NCI-H1105 treated with DMSO at 0.1 percent for 48 hours (cell line): ENCODE measurements at regions not wholly inside any gene's neighbourhood (a gene's known extent, or its start where the extent isn't known, plus 50 kb on each side); places are given as distances from the start of the nearest gene placed in this dataset.

Experiments used
- DNase-seq: peaks from one replicate; lab custom pipeline; 2025; lab: John Stamatoyannopoulos, UW

DNA sequence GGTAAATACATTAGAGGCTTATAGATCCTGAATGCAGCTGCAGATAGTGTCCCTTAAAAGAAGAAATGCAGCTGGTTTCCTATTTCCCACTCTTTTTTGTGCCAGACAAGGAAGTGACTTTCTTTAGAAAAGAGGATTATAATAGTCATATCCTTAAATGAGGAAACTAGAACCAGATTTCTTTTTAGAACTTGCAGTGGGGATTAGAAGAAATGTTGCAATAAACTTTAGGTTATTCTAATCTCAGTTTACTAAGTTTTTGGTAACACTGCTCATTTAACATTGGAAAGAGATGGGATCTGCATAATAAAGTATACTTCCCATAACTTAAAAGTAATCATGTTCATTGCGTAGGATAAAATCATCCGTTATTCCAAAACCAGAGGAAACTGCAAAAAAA lies 101.9 kb downstream of the SLIT2 start:
- DNase-seq = no peak

DNA sequence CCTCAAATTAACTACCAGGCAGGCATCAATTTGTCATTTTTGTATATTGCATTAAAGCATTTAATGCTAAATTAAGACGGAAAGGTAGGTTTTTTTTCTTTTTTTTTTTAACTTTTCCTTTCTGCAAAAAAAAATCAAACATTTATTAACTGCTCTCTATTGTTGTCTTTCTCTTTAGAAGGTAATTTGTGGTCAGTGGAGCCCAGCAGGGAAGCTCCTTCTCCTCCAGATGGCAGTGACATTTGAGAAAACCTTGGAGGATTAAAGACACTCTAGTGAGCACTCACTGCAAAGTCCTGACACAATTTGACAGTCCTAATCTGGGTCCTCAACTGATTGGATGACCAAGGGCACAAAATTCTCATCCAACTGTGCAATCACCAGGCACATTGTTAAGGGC lies 102.4 kb downstream of the SLIT2 start:
- DNase-seq = peak; percentile 31

DNA sequence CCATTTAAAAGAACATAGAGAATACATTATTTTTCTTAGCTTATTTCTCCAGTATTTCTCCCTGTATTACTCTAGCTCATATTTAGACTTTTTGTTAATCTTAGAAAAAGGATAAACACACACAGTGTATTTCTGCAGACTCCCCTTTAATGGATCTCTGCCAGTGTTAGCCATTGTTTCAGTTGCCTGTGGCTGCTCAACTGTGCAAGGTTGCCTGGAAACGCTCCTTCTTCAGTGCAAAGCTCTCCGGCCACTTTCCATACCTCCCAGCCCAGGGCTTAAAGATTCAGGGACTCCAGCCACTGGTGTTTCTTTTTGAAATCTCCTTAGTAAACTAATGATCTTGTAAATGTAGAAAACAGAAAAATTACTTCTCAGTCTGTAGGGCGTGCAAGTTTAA lies 104.9 kb downstream of the SLIT2 start:
- peak; percentile 87 for DNase-seq

DNA sequence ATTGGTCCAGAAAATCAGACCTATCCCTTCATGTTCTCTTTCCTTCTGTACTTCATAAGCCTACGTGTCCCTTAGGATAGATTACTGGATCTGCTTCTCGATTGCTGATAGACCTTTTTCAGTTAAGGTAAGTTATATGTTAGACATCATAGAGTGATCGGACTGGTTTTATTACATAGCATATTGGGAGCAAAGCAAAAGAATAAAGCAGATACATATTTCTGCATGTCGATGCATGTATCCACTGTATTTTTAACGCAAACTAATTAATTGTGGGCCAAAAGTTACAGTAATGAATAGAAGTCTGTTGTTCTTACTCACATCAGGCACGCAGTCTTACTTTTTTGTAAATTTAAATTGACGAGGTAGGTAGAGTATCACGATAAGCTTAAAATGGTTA lies 106.4 kb downstream of the SLIT2 start:
- DNase-seq = no peak

DNA sequence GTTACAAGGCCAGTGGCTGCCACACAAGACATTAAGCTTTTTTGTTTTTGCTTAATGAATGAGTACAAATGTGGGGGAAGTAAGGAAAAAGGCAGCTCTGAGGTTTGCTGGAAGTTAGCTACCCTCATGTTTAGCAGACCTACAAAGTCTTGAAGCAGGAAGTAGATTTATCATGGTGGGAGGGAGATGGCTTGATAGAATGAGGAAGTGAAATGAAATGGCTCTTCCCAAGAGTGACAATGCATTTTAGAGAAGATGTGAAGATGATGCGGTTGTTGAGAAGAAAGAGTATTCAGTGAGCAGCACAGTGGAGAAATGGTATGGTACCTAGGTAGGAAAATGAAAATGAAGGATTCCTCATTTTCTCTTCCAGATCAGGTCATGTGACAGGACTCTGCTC lies 108.0 kb downstream of the SLIT2 start:
- no peak for DNase-seq

DNA sequence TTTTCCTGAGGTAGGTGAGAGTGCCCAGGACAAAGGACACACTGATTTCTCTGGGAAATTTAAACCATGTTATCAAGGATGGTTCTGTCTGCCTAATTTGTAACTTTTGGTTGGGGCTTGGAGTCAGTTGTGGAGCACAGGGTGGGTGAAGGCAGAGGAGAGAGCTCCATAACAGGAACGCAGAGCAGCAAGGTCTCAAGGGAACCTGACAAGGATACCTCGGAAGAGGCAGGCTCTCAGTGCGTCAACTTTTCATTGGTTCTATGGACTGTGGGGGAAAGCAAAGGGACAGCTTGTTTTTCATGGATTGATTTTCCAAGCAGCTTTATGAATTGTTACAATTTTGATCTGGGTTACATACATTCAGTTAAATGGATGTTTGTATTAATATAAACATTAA lies 110.4 kb downstream of the SLIT2 start:
- peak; percentile 10 for DNase-seq

DNA sequence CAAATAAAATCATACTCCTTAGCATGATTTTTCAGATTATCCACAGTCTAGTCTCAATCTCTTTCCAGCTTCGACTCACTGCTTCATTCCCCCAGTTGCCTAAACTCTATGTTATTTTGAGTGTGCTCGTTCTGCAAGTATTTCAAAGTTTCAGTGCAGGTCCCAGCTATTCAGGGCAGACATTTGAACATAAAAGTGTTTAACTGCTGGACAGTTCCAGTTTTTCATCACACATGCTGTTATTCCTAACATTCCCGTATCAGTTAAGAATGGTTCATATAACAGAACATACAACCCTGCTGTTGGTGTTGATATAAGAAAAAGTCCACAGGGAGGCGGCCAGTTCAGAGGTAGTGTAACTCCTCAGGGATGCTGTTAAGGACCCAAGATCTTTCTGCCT lies 113.3 kb downstream of the SLIT2 start:
- DNase-seq = no peak

DNA sequence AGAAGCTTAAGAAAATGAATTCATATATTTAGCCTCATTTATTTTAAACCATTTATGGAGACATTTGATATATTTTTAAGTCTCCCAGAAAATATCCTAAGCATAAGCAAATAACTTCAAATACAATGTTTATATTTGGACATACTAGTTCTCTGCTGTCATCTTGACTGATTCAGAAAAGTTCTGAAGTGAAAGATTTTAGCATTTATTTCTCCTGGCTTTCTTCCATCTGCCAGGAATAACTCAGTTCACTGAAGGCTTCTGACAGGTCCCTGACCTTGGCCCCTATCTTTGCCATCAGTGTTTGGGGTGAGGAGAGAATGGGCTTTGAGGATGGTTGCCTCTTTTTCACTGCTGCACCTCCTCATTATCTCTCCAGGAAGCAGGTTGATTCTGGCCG lies 115.7 kb downstream of the SLIT2 start:
- DNase-seq = no peak

DNA sequence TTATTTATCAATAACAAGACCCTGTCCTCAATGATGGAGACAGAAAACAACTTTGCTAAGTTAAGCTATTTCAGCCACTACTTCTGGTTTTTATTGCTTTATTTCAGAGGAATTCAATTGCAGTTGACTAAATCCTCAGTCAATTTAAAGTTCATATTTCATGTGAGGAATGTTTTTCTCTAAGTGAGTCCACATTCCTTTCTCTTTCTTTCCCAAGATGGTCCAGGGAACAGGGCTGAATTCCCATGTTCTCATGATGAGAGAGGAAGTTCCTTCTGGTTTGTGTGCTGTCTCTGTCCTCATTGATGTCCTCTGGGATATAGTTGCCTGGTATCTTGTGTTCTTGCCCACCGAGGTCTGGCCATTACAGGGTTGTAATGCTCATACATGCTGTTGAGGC lies 117.2 kb downstream of the SLIT2 start:
- no peak for DNase-seq

DNA sequence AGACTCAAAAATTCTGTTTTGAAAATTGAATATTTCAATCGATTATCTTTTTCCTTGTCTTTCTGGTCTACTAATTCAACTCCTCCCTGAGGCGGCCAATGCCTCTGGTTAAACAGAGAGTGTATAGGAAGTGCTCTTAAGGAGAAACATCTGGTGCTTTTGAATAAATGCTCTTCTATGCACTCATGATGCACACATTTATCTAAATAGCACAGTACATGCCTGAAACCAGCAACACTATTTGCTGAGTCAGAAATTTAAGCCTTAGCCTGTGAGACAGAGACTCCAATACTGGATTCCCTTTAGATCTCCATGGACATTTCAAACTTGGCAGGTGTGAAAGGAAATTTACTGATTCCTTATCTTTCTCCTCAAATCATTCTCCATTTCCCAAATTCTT lies 118.6 kb downstream of the SLIT2 start:
- DNase-seq = no peak

DNA sequence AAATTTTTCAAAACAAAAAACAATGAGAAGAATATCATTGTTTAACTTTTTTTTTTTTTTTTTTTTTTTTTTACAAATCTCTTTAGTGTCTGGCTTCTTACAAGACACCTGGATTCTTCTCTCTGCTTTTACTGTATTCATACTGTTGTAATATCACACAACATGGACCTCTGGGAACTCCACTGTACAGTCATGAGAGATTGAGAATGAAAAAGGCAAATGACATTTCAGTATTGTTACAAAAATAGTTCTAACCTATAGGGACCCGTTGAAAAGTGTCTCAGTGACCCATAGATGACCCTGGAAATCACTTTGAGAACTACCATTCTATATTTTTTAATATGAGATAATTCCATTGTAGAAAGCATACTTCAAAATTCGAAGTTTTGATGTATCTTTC lies 124.4 kb downstream of the SLIT2 start:
- no peak for DNase-seq

DNA sequence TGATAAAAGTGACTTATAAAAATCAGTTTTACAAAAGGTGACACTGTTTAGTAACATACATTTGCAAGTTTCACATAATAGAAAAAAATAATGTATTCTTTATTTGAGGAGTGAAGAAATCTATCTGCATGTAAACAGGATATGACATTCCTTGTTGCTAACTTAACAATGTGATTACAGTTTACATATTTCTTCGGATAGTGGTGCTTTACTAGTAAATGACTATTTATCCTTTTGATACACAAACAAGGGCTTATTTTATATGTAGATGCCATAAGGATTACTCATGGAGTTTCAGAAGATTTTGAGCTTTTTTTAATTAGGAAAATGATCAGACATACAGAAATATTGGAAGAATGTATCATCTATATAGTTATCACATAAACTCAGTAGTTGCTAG lies 126.5 kb downstream of the SLIT2 start:
- DNase-seq = no peak

DNA sequence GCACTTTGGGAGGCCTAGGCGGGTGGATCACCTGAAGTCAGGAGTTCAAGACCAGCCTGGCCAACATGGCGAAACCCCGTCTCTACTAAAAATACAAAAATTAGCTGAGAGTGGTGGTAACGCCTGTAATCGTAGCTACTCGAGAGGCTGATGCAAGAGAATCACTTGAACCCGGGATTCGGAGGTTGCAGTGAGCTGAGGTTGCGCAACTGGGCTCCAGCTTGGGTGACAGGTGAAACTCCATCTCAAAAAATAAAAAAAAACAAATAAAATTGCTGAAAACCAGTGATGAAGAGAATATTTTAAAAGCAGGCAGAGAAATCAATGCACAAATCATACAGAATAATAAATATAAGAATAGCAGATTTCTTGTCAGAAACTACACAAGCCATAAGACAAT lies 129.3 kb downstream of the SLIT2 start:
- DNase-seq = no peak

DNA sequence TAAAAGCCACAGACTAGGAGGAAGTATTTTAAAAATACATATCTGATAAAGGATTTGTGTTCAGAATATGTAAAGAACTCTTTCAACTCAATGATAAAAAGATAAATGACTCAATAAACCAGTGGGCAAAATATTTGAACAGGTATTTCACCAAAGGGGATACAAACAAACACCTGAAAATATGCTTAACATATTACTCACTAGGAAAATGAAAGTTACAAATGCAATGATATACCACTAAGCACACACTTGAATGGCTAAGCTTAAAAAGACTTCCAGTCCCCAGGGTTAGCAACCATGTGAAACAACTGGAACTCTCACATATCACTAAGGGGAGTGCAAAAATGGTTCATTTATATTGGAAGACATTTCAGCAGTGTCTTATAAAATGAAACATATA lies 131.6 kb downstream of the SLIT2 start:
- DNase-seq = no peak

DNA sequence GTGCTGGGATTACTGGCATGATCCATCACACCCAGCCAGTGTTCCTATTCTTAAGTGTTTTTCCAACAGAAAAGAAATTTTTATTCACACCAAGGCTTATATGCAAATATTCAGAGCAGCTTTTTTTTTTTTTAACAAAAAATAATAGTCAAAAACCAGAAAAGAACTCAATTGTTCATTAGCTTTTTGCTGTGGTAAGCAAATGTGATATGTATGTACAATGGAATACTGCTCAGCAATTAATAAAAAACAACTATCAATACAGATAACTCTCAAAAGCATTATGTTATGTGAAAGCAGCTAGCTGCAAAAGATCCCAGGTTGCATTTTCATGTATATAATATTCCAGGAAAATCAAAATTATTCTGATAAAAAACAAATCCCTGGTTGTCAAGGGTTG lies 132.3 kb downstream of the SLIT2 start:
- no peak for DNase-seq

DNA sequence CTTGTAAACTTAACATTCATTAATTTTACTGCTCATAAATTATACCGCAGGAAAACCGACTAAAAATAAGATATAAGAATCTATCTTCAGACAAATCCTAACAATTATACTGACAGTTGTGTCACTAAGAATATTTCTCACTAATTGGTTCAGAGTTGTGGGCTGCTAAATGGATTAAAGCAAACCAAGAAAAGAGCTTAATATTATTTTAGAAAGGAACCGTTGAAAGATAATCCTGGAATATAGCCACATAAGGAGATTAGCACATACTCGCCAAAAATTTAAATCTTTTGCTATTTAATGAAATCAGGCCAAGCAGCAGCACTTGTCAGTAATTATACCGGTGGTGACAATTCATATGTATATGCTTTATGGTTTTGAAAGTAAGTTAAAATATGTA lies 132.8 kb downstream of the SLIT2 start:
- no peak for DNase-seq

DNA sequence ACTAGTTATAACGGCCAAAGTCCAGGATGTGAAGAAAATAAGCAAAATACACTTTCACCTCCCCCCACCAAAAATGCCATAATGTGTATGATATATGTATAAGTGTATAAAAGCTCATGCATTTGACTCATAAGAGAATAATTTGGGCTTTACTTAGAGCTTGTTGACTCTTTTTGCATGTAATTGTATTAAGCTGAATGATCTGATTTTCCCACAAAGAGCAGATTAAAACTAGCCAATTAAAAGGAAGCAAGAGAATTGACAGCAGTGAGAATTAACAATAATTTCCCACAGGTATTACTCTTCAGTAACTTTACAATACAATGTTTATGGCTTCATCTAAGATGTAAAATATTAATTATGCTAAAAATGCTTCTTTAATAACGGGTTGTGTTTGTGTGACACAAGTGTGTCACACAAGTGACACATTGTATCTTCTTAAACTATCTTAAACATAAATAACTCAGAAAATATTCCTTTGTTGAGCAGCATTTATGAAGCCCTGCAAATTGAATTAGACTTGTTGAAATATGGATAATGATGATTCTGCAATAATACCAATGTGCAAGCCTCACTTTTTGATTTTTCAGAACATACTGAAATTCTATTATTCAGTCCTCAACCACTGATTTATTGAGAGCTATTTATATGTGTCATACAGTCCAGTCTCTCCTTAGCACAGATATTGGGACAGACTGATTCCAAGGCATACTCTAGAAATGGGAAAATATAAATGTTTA lies 134.5 kb downstream of the SLIT2 start:
- DNase-seq = no peak

DNA sequence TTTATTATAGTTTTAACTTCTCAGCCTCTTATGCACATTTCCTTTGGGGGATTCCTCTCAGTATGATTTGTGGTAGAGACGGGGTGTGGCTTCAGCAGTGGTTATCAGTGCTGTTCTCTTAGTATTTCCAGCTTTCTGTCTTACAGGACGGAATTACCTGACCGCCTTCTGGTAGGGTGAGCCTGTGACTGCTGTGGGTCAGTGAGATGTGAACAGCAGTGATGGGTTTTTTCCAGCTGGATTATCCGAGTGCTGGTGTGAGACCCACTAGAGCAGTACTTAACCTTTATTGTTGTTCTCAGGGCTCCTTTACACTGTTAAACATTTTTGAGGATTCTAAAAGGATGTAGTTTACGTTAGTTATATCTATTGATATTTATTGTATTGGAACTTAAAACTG lies 135.2 kb downstream of the SLIT2 start:
- DNase-seq = no peak

DNA sequence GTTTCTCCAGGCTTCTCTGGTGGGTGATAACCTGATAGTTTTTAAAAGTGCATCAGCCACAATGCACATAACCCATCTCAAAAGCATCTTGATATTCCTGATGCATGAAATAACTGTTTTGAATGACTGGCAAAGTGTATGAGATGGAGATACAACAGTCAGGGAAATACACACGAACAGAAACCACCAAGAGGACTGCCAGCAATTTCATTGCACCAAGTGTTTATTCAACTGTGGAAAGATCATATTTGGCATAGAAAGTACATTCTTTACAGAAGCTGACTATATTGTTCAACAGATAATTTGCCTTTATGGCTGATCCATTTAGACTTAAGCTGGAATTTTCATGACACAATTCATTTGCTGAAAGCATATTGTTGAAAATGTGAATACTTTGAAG lies 139.5 kb downstream of the SLIT2 start:
- peak; percentile 64 for DNase-seq

DNA sequence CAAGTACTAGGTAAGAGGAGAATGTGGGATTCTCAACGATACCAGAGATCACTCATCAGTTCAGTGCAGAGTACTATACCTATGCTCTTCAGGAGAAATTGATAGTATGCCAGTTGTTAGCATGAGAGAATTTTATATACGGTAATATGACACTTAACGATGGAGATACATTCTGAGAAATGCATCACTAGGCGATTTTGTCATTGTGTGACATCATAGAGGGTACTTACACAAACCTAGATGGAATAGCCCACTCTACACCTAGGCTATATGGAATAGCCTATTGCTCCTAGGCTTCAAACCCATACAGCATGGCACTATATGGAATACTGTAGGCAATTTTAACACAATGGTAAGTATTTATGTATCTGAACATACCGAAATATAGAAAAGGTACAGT lies 140.2 kb downstream of the SLIT2 start:
- no peak for DNase-seq

DNA sequence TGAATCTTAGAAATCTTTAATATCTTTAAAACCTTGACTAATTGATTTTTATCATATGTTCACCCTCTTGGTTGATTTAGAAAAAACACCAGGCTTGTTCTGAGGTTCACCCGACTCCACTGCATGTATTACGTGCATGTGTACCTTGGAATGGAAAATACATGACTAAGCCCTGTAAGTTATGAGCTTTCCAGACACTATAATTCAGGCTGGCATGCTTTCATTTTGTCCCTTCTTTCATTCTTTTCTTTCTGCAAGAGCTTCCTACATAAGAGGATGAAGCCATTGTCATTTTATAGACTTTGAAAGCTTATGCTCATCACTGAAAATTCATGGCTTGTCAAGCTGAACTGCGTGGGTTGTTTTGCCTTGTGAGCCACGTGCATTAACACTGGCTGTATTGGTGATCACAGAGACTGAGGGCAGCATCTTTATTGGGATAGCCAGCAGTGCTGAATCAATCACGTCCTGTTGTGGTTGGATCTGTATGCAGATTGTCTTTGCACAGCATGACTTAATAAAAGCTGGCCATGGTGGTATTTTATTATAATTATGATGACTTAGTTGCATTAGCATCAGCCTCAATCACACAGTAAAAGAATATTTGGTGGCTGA lies 141.9 kb downstream of the SLIT2 start:
- DNase-seq = no peak

DNA sequence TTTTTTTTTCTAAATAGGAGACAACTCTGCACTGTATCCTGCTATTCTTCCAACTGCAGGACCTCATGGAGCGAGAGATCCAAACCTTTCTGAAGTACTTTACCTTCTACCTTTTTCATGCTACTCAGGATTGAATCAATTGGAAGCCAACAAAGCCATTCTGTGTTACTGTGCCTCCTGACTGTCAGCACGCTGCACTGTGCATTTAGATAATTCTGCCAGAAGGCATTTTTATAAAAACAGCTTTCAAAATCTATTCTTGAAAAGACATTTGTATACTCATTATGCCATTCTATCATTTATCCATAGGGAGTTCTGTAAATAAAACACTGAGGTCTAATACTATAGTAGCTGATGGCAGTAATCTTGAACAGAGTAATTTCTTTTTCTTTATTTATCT lies 142.8 kb downstream of the SLIT2 start:
- no peak for DNase-seq

DNA sequence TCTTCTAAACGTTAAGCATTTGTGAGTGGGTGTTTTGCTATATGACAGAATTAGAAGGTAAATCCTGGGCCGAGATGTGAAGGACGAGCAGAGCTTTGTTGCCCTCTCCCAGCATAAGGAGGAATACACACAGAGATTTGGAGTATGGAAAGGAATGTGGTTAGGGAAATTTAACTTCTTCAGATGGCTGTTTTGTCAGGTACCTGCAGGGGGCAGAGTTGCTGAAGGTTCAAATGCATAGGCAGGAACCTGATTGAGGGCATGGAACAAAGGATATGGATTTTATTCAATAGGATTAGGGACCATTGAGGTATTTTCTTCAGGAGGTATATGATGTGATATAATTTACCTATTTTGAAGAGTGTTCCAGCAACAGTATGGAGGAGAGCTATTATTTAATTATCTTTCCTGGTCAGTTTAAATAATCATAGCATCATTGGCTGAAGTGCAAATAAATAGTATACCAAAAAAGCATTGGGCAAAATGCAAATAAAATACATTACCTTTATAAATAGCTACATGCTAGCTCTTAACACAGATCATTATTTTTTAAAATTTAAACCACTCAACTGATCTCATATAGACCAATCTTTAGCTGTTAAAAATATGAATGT lies 143.6 kb downstream of the SLIT2 start:
- DNase-seq = peak; percentile 86

DNA sequence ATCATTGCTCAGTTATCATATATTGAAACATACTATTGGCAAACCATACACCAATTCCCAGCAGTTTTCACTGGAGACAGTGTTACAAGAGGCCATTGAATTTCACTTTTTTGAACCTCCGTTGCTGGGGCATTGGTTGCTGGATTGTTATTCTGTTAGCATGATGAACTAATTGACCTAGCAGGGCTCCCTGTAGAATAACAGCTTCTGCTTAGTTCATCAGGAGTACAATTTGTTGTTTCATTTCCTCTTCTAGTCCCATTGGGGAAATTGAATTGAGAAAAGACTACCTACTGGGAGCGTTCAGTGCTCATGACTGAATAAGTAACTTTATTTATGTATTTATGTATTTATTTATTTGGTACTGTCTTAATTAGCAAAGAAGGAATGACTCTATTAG lies 151.6 kb downstream of the SLIT2 start:
- peak; percentile 51 for DNase-seq
